HEK293T (cell line): ENCODE measurements at regions not wholly inside any gene's neighbourhood (a gene's known extent, or its start where the extent isn't known, plus 50 kb on each side); places are given as distances from the start of the nearest gene placed in this dataset.

ENCODE experiments used
- CTCF ChIA-PET: fragments of 350-600 bp; formaldehyde crosslinking; extraction: SDS; loops from one replicate; lab custom pipeline; 2021; ENCODE audit warnings: antibody characterized with exemption, inconsistent platforms; lab: Yijun Ruan, JAX
- POLR2A ChIA-PET: fragments of 350-600 bp; formaldehyde crosslinking; extraction: SDS; loops from one replicate; lab custom pipeline; 2020; ENCODE audit warnings: antibody characterized with exemption, inconsistent platforms; lab: Yijun Ruan, JAX
- DNase-seq: peaks from one replicate; pipeline ENCODE4 v3.0.0; 2012; ENCODE audit warnings: mixed read lengths; ENCODE audit errors: extremely low spot score
- ARNT ChIP-seq: fragments of 450-650 bp; IDR thresholded peaks from 2 replicates; pipeline ENCODE4 v1.6.1; 2017; ENCODE audit warnings: mild to moderate bottlenecking
- BHLHE40 ChIP-seq: fragments of 450-650 bp; IDR thresholded peaks from 2 replicates; pipeline ENCODE4 v1.6.1; 2016; ENCODE audit warnings: mild to moderate bottlenecking, moderate library complexity, borderline replicate concordance
- CTBP1 ChIP-seq: fragments of 450-650 bp; IDR thresholded peaks from 2 replicates; pipeline ENCODE4 v1.6.1; 2016; ENCODE audit warnings: borderline replicate concordance
- ELF4 ChIP-seq: fragments of 450-650 bp; IDR thresholded peaks from 2 replicates; pipeline ENCODE4 v1.6.1; 2017; ENCODE audit warnings: antibody characterized with exemption
- FOXA1 ChIP-seq: fragments of 450-650 bp; IDR thresholded peaks from 2 replicates; pipeline ENCODE4 v1.6.1; 2016; ENCODE audit warnings: mild to moderate bottlenecking
- FOXK2 ChIP-seq: fragments of 450-650 bp; IDR thresholded peaks from 2 replicates; pipeline ENCODE4 v1.6.1; 2016; ENCODE audit warnings: mild to moderate bottlenecking
- FOXM1 ChIP-seq: fragments of 450-650 bp; IDR thresholded peaks from 2 replicates; pipeline ENCODE4 v1.6.1; 2017; ENCODE audit warnings: mild to moderate bottlenecking, borderline replicate concordance
- HDGF ChIP-seq: fragments of 450-650 bp; IDR thresholded peaks from 2 replicates; pipeline ENCODE4 v1.6.1; 2017; ENCODE audit warnings: antibody characterized with exemption, borderline replicate concordance
- L3MBTL2 ChIP-seq: fragments of 450-650 bp; conservative IDR thresholded peaks from 2 replicates; pipeline ENCODE4 v1.6.1; 2016; ENCODE audit warnings: mild to moderate bottlenecking
- LEF1 ChIP-seq: fragments of 450-650 bp; IDR thresholded peaks from 2 replicates; pipeline ENCODE4 v1.6.1; 2017; ENCODE audit warnings: mild to moderate bottlenecking, borderline replicate concordance
- NFRKB ChIP-seq: fragments of 450-650 bp; IDR thresholded peaks from 2 replicates; pipeline ENCODE4 v1.6.1; 2016; ENCODE audit warnings: mild to moderate bottlenecking, moderate library complexity
- PKNOX1 ChIP-seq: fragments of 450-650 bp; IDR thresholded peaks from 2 replicates; pipeline ENCODE4 v1.6.1; 2016
- SP1 ChIP-seq: fragments of 450-650 bp; IDR thresholded peaks from 2 replicates; pipeline ENCODE4 v1.6.1; 2017
- SUZ12 ChIP-seq: fragments of 450-650 bp; IDR thresholded peaks from 2 replicates; pipeline ENCODE4 v1.6.1; 2016; ENCODE audit warnings: mild to moderate bottlenecking
- TARDBP ChIP-seq: fragments of 450-650 bp; IDR thresholded peaks from 2 replicates; pipeline ENCODE4 v1.6.1; 2016
- ZNF384 ChIP-seq: fragments of 450-650 bp; IDR thresholded peaks from 2 replicates; pipeline ENCODE4 v1.6.1; 2016

- DNase-seq = no peak
- ChIA-PET CTCF (no interaction called here), POLR2A (no interaction called here)
- TF ChIP-seq SUZ12 (no peak), FOXA1 (no peak), BHLHE40 (no peak), CTBP1 (no peak), ARNT (no peak), LEF1 (no peak), ELF4 (no peak), ZNF384 (no peak), FOXK2 (no peak), HDGF (no peak), NFRKB (no peak), SP1 (no peak), TARDBP (no peak), L3MBTL2 (no peak), PKNOX1 (no peak), FOXM1 (no peak)
These were observed 323.0 kb upstream of the SEMA6D start for GRCh38 chr15:47394286-47394809.

GRCh38 chr15:47395076-47395475, 322.2 kb upstream of the SEMA6D start:
- CTCF ChIA-PET = no interaction called here

GRCh38 chr15:47397655-47398054, 319.6 kb upstream of the SEMA6D start:
- POLR2A ChIA-PET = no interaction called here
- CTCF ChIA-PET = no interaction called here
- no peak for TF ChIP-seq PKNOX1
- no peak for TF ChIP-seq BHLHE40
- DNase-seq = no peak

More at GRCh38 chr15:47395076-47395475, 322.2 kb upstream of the SEMA6D start:
- TF ChIP-seq HDGF (no peak), LEF1 (no peak), ZNF384 (no peak), FOXM1 (no peak), FOXK2 (no peak), SUZ12 (no peak), ELF4 (no peak), TARDBP (no peak), ARNT (no peak), FOXA1 (no peak), CTBP1 (no peak), NFRKB (no peak), SP1 (no peak), PKNOX1 (no peak), L3MBTL2 (no peak), BHLHE40 (no peak)
- DNase-seq = no peak
- POLR2A ChIA-PET = no interaction called here

- no peak for DNase-seq
- TF ChIP-seq L3MBTL2 (no peak), SP1 (no peak), ELF4 (no peak), TARDBP (no peak), SUZ12 (no peak), PKNOX1 (no peak), NFRKB (no peak), ZNF384 (no peak), BHLHE40 (no peak), HDGF (no peak), FOXK2 (no peak), ARNT (no peak), FOXA1 (no peak), CTBP1 (no peak), LEF1 (no peak)
- CTCF ChIA-PET = no interaction called here
- POLR2A ChIA-PET = no interaction called here
These were observed 319.2 kb upstream of the SEMA6D start for GRCh38 chr15:47398132-47398531.

GRCh38 chr15:47398594-47398993, 318.7 kb upstream of the SEMA6D start:
- DNase-seq = no peak
- ChIA-PET CTCF (no interaction called here), POLR2A (no interaction called here)
- TF ChIP-seq HDGF = no peak
- no peak for TF ChIP-seq L3MBTL2
- no peak for TF ChIP-seq LEF1
- TF ChIP-seq TARDBP = no peak
- no peak for TF ChIP-seq ARNT
- no peak for TF ChIP-seq NFRKB
- no peak for TF ChIP-seq ELF4
- TF ChIP-seq FOXK2 = no peak
- TF ChIP-seq BHLHE40 = no peak
- TF ChIP-seq SUZ12 = no peak
- TF ChIP-seq CTBP1 = no peak

- CTCF ChIA-PET = no interaction called here
- POLR2A ChIA-PET = no interaction called here
- TF ChIP-seq ELF4 (no peak), SP1 (no peak), NFRKB (no peak), FOXK2 (no peak), CTBP1 (no peak), L3MBTL2 (no peak), FOXA1 (no peak), TARDBP (no peak), ZNF384 (no peak), LEF1 (no peak), FOXM1 (no peak), PKNOX1 (no peak), SUZ12 (no peak), ARNT (no peak), BHLHE40 (no peak), HDGF (no peak)
- DNase-seq = no peak
These were observed 318.2 kb upstream of the SEMA6D start for GRCh38 chr15:47399100-47399499.
